ENCODE measurements at regions not wholly inside any gene's neighbourhood (a gene's known extent, or its start where the extent isn't known, plus 50 kb on each side); places are given as distances from the start of the nearest gene placed in this dataset.

GRCh38 chr20:48102076-48102787, 317.0 kb upstream of the SULF2 start:
- Histone ChIP-seq H3K36me3 (ENCODE audit: control insufficient read depth, insufficient read depth, low read length) (no peaks in the 10 kb centered on the region), H3K4me1 (ENCODE audit: control insufficient read depth, insufficient read depth, low read length, poor library complexity, severe bottlenecking) (peaks cover 11% of the 10 kb centered on the region), H3K4me3 (ENCODE audit: extremely low read depth, insufficient read depth, low read length, poor library complexity, severe bottlenecking) (no peak overlapping the region), H3K27ac (ENCODE audit: low read depth, low read length, severe bottlenecking) (no peak overlapping the region), H3K9me3 (ENCODE audit: control insufficient read depth, low read length) (peaks cover 12% of the 10 kb centered on the region)
- 86 to 97% methylated on average over 8 to 10 of the region's 11 CpGs for WGBS, 2 experiments (ENCODE audit: insufficient coverage in 2 of 2)

- H3K4me3 ChIP-seq (ENCODE audit: extremely low read depth, insufficient read depth, low read length, poor library complexity, severe bottlenecking) = no peak overlapping the region
- peaks cover 11% of the 10 kb centered on the region for H3K4me1 ChIP-seq (ENCODE audit: control insufficient read depth, insufficient read depth, low read length, poor library complexity, severe bottlenecking)
- H3K9me3 ChIP-seq (ENCODE audit: control insufficient read depth, low read length) = no peaks in the 10 kb centered on the region
- no peaks in the 10 kb centered on the region for H3K36me3 ChIP-seq (ENCODE audit: control insufficient read depth, insufficient read depth, low read length)
- WGBS, 2 experiments (ENCODE audit: insufficient coverage in 2 of 2) = 87 to 94% methylated on average over 2 to 3 of the region's 3 CpGs
- H3K27ac ChIP-seq (ENCODE audit: low read depth, low read length, severe bottlenecking) = no peak overlapping the region
These were observed 315.2 kb upstream of the SULF2 start for GRCh38 chr20:48100483-48100882.

GRCh38 chr20:48098866-48099265, 313.6 kb upstream of the SULF2 start:
- H3K27ac ChIP-seq (ENCODE audit: low read depth, low read length, severe bottlenecking) = no peak overlapping the region
- WGBS, 2 experiments (ENCODE audit: insufficient coverage in 2 of 2) = 91 to 100% methylated on average over 3 to 4 of the region's 4 CpGs
- H3K4me1 ChIP-seq (ENCODE audit: control insufficient read depth, insufficient read depth, low read length, poor library complexity, severe bottlenecking) = peaks cover 11% of the 10 kb centered on the region
- no peaks in the 10 kb centered on the region for H3K36me3 ChIP-seq (ENCODE audit: control insufficient read depth, insufficient read depth, low read length)
- H3K9me3 ChIP-seq (ENCODE audit: control insufficient read depth, low read length) = no peaks in the 10 kb centered on the region
- H3K4me3 ChIP-seq (ENCODE audit: extremely low read depth, insufficient read depth, low read length, poor library complexity, severe bottlenecking) = no peak overlapping the region

GRCh38 chr20:48098099-48098498, 312.8 kb upstream of the SULF2 start:
- Histone ChIP-seq H3K36me3 (ENCODE audit: control insufficient read depth, insufficient read depth, low read length) (no peaks in the 10 kb centered on the region), H3K4me1 (ENCODE audit: control insufficient read depth, insufficient read depth, low read length, poor library complexity, severe bottlenecking) (peaks cover 11% of the 10 kb centered on the region), H3K27ac (ENCODE audit: low read depth, low read length, severe bottlenecking) (no peak overlapping the region), H3K4me3 (ENCODE audit: extremely low read depth, insufficient read depth, low read length, poor library complexity, severe bottlenecking) (no peak overlapping the region), H3K9me3 (ENCODE audit: control insufficient read depth, low read length) (no peaks in the 10 kb centered on the region)
- 57 to 100% methylated on average over 1 to 2 of the region's 2 CpGs for WGBS, 2 experiments (ENCODE audit: insufficient coverage in 2 of 2)

GRCh38 chr20:48096957-48097890, 311.9 kb upstream of the SULF2 start:
- Histone ChIP-seq H3K4me3 (ENCODE audit: extremely low read depth, insufficient read depth, low read length, poor library complexity, severe bottlenecking) (no peak overlapping the region), H3K9me3 (ENCODE audit: control insufficient read depth, low read length) (no peaks in the 10 kb centered on the region), H3K36me3 (ENCODE audit: control insufficient read depth, insufficient read depth, low read length) (no peaks in the 10 kb centered on the region), H3K4me1 (ENCODE audit: control insufficient read depth, insufficient read depth, low read length, poor library complexity, severe bottlenecking) (peaks cover 11% of the 10 kb centered on the region), H3K27ac (ENCODE audit: low read depth, low read length, severe bottlenecking) (no peak overlapping the region)
- WGBS, 2 experiments (ENCODE audit: insufficient coverage in 2 of 2) = 96 to 99% methylated on average over 8 to 9 of the region's 10 CpGs

GRCh38 chr20:48096212-48096875, 311.1 kb upstream of the SULF2 start:
- H3K36me3 ChIP-seq (ENCODE audit: control insufficient read depth, insufficient read depth, low read length) = no peaks in the 10 kb centered on the region
- peaks cover 11% of the 10 kb centered on the region for H3K4me1 ChIP-seq (ENCODE audit: control insufficient read depth, insufficient read depth, low read length, poor library complexity, severe bottlenecking)
- 90 to 94% methylated on average over 8 to 12 of the region's 12 CpGs for WGBS, 2 experiments (ENCODE audit: insufficient coverage in 2 of 2)
- H3K9me3 ChIP-seq (ENCODE audit: control insufficient read depth, low read length) = no peaks in the 10 kb centered on the region
- H3K27ac ChIP-seq (ENCODE audit: low read depth, low read length, severe bottlenecking) = no peak overlapping the region
- H3K4me3 ChIP-seq (ENCODE audit: extremely low read depth, insufficient read depth, low read length, poor library complexity, severe bottlenecking) = no peak overlapping the region

GRCh38 chr20:48094944-48095343, 309.7 kb upstream of the SULF2 start:
- no peaks in the 10 kb centered on the region for H3K9me3 ChIP-seq (ENCODE audit: control insufficient read depth, low read length)
- no peaks in the 10 kb centered on the region for H3K36me3 ChIP-seq (ENCODE audit: control insufficient read depth, insufficient read depth, low read length)
- WGBS, 2 experiments (ENCODE audit: insufficient coverage in 2 of 2) = 94 to 95% methylated on average over 5 to 6 of the region's 7 CpGs
- no peak overlapping the region for H3K27ac ChIP-seq (ENCODE audit: low read depth, low read length, severe bottlenecking)
- peaks cover 11% of the 10 kb centered on the region for H3K4me1 ChIP-seq (ENCODE audit: control insufficient read depth, insufficient read depth, low read length, poor library complexity, severe bottlenecking)
- H3K4me3 ChIP-seq (ENCODE audit: extremely low read depth, insufficient read depth, low read length, poor library complexity, severe bottlenecking) = no peak overlapping the region

GRCh38 chr20:48094196-48094749, 309.0 kb upstream of the SULF2 start:
- WGBS, 2 experiments (ENCODE audit: insufficient coverage in 2 of 2) = 92 to 100% methylated on average over 2 to 3 of the region's 5 CpGs
- Histone ChIP-seq H3K4me1 (ENCODE audit: control insufficient read depth, insufficient read depth, low read length, poor library complexity, severe bottlenecking) (peaks cover 8% of the 10 kb centered on the region), H3K27ac (ENCODE audit: low read depth, low read length, severe bottlenecking) (no peak overlapping the region), H3K36me3 (ENCODE audit: control insufficient read depth, insufficient read depth, low read length) (no peaks in the 10 kb centered on the region), H3K4me3 (ENCODE audit: extremely low read depth, insufficient read depth, low read length, poor library complexity, severe bottlenecking) (no peak overlapping the region), H3K9me3 (ENCODE audit: control insufficient read depth, low read length) (no peaks in the 10 kb centered on the region)

- Histone ChIP-seq H3K36me3 (ENCODE audit: control insufficient read depth, insufficient read depth, low read length) (no peaks in the 10 kb centered on the region), H3K9me3 (ENCODE audit: control insufficient read depth, low read length) (no peaks in the 10 kb centered on the region), H3K4me1 (ENCODE audit: control insufficient read depth, insufficient read depth, low read length, poor library complexity, severe bottlenecking) (no peaks in the 10 kb centered on the region), H3K4me3 (ENCODE audit: extremely low read depth, insufficient read depth, low read length, poor library complexity, severe bottlenecking) (no peak overlapping the region), H3K27ac (ENCODE audit: low read depth, low read length, severe bottlenecking) (no peak overlapping the region)
- 92 to 93% methylated on average over 11 to 12 of the region's 12 CpGs for WGBS, 2 experiments (ENCODE audit: insufficient coverage in 2 of 2)
These were observed 307.5 kb upstream of the SULF2 start for GRCh38 chr20:48092596-48093280.

GRCh38 chr20:48090784-48091183, 305.5 kb upstream of the SULF2 start:
- Histone ChIP-seq H3K4me3 (ENCODE audit: extremely low read depth, insufficient read depth, low read length, poor library complexity, severe bottlenecking) (no peak overlapping the region), H3K36me3 (ENCODE audit: control insufficient read depth, insufficient read depth, low read length) (no peaks in the 10 kb centered on the region), H3K9me3 (ENCODE audit: control insufficient read depth, low read length) (no peaks in the 10 kb centered on the region), H3K4me1 (ENCODE audit: control insufficient read depth, insufficient read depth, low read length, poor library complexity, severe bottlenecking) (no peaks in the 10 kb centered on the region), H3K27ac (ENCODE audit: low read depth, low read length, severe bottlenecking) (no peak overlapping the region)
- 96 to 97% methylated on average over 6 to 7 of the region's 7 CpGs for WGBS, 2 experiments (ENCODE audit: insufficient coverage in 2 of 2)
